GM12878 (cell line): ENCODE measurements at regions not wholly inside any gene's neighbourhood (a gene's known extent, or its start where the extent isn't known, plus 50 kb on each side); places are given as distances from the start of the nearest gene placed in this dataset.

ENCODE experiments used
- CTCF ChIP-seq, 3 experiments: IDR thresholded peaks in 2 of 3; conservative IDR thresholded peaks in 1 of 3; 2 replicates each; pipeline ENCODE4 v1.5.1; 2011; ENCODE audit warnings: low read depth in 3 of 3, low read length in 3 of 3, mild to moderate bottlenecking in 3 of 3, control low read depth in 2 of 3, moderate library complexity in 2 of 3, inconsistent platforms in 1 of 3, mixed read lengths in 1 of 3; ENCODE audit not compliant: control insufficient read depth in 2 of 3, insufficient read depth in 1 of 3; ENCODE audit errors: extremely low read depth in 1 of 3
- E2F4 ChIP-seq: IDR thresholded peaks from 2 replicates; pipeline ENCODE4 v1.6.1; 2012; ENCODE audit warnings: low read depth, low read length, improper control_type of control experiment
- ESRRA ChIP-seq: IDR thresholded peaks from 2 replicates; pipeline ENCODE4 v1.6.1; 2012; ENCODE audit warnings: mild to moderate bottlenecking, low read length, improper control_type of control experiment
- EZH2 ChIP-seq: IDR thresholded peaks from 2 replicates; pipeline ENCODE4 v1.6.1; 2012; ENCODE audit warnings: low read depth, mild to moderate bottlenecking, control low read depth, inconsistent platforms, low read length, borderline replicate concordance; ENCODE audit not compliant: control insufficient read depth
- FOXK2 ChIP-seq: fragments of 450-650 bp; IDR thresholded peaks from 2 replicates; pipeline ENCODE4 v1.6.1; 2017; ENCODE audit warnings: mild to moderate bottlenecking, moderate library complexity
- FOXM1 ChIP-seq: IDR thresholded peaks from 2 replicates; pipeline ENCODE4 v1.6.1; 2012; ENCODE audit warnings: low read depth, mild to moderate bottlenecking, inconsistent platforms, low read length, moderate library complexity
- MEF2A ChIP-seq: IDR thresholded peaks from 2 replicates; pipeline ENCODE4 v1.6.1; 2011; ENCODE audit warnings: low read depth, mild to moderate bottlenecking, low read length, moderate library complexity; ENCODE audit not compliant: insufficient read depth
- POLR2AphosphoS5 ChIP-seq: IDR thresholded peaks from 2 replicates; pipeline ENCODE4 v1.6.1; 2011; ENCODE audit warnings: mild to moderate bottlenecking, low read length, inconsistent platforms
- RCOR1 ChIP-seq: conservative IDR thresholded peaks from 2 replicates; pipeline ENCODE4 v1.6.1; 2012; ENCODE audit warnings: low read depth, low read length, improper control_type of control experiment
- SMC3 ChIP-seq: IDR thresholded peaks from 2 replicates; pipeline ENCODE4 v1.6.1; 2011; ENCODE audit warnings: low read length, improper control_type of control experiment, borderline replicate concordance
- TCF7 ChIP-seq: IDR thresholded peaks from 2 replicates; pipeline ENCODE4 v1.6.1; 2014; ENCODE audit warnings: antibody characterized with exemption, borderline replicate concordance
- ZNF384 ChIP-seq: IDR thresholded peaks from 2 replicates; pipeline ENCODE4 v1.6.1; 2012; ENCODE audit warnings: low read depth, mild to moderate bottlenecking, low read length, improper control_type of control experiment, borderline replicate concordance
- TF ChIP-seq, protein P1 (sequence below): fragments of 450-650 bp; IDR thresholded peaks from 2 replicates; pipeline ENCODE4 v1.6.1; 2016; ENCODE audit warnings: mild to moderate bottlenecking

GRCh38 chr5:38709678-38710306 is 136.0 kb upstream of the OSMR start:
- no peak for TF ChIP-seq CTCF (IDR thresholded peaks at IDR 0.05 in 2 of 3, conservative IDR thresholded peaks at IDR 0.05 in 1 of 3; ENCODE audit: control insufficient read depth in 2 of 3, extremely low read depth in 1 of 3, insufficient read depth in 1 of 3, low read depth in 3 of 3, low read length in 3 of 3)
- no peak for TF ChIP-seq ESRRA
- TF ChIP-seq MEF2A, result no peak
- no peak for TF ChIP-seq FOXK2
- no peak for TF ChIP-seq RCOR1
- TF ChIP-seq EZH2, result no peak
- TF ChIP-seq TCF7, result no peak
- TF ChIP-seq POLR2AphosphoS5, result no peak
- TF ChIP-seq, protein P1, sequence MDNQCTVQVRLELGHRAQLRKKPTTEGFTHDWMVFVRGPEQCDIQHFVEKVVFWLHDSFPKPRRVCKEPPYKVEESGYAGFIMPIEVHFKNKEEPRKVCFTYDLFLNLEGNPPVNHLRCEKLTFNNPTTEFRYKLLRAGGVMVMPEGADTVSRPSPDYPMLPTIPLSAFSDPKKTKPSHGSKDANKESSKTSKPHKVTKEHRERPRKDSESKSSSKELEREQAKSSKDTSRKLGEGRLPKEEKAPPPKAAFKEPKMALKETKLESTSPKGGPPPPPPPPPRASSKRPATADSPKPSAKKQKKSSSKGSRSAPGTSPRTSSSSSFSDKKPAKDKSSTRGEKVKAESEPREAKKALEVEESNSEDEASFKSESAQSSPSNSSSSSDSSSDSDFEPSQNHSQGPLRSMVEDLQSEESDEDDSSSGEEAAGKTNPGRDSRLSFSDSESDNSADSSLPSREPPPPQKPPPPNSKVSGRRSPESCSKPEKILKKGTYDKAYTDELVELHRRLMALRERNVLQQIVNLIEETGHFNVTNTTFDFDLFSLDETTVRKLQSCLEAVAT, result no peak
- TF ChIP-seq ZNF384, result no peak
- TF ChIP-seq E2F4, result no peak
- TF ChIP-seq FOXM1, result no peak
- no peak for TF ChIP-seq SMC3
